ENCODE measurements at regions not wholly inside any gene's neighbourhood (a gene's known extent, or its start where the extent isn't known, plus 50 kb on each side); places are given as distances from the start of the nearest gene placed in this dataset.

- Histone ChIP-seq H3K9me3 (ENCODE audit: insufficient read depth, low read length) (no peaks in the 10 kb centered on the region), H2AFZ (ENCODE audit: low read depth, low read length, severe bottlenecking) (no peak overlapping the region), H4K20me1 (ENCODE audit: low read depth, low read length) (no peaks in the 10 kb centered on the region), H3K9ac (ENCODE audit: low read length) (no peak overlapping the region), H3F3A (ENCODE audit: insufficient read depth) (no peaks in the 10 kb centered on the region), H3K9me2 (replicated peaks; ENCODE audit: insufficient read depth, low read length) (no peaks in the 10 kb centered on the region), H3K4me3 (ENCODE audit: insufficient read depth, low read length, poor library complexity, severe bottlenecking) (no peak overlapping the region), H3K4me2 (ENCODE audit: low read depth, low read length, poor library complexity, severe bottlenecking) (no peak overlapping the region), H3K79me2 (ENCODE audit: insufficient read depth, low read length) (no peaks in the 10 kb centered on the region), H3K36me3 (ENCODE audit: low read length) (no peaks in the 10 kb centered on the region), H3K27me3 (ENCODE audit: low read length) (no peaks in the 10 kb centered on the region), H3K27ac (ENCODE audit: low read depth, low read length) (no peak overlapping the region)
- TF ChIP-seq, protein P1, sequence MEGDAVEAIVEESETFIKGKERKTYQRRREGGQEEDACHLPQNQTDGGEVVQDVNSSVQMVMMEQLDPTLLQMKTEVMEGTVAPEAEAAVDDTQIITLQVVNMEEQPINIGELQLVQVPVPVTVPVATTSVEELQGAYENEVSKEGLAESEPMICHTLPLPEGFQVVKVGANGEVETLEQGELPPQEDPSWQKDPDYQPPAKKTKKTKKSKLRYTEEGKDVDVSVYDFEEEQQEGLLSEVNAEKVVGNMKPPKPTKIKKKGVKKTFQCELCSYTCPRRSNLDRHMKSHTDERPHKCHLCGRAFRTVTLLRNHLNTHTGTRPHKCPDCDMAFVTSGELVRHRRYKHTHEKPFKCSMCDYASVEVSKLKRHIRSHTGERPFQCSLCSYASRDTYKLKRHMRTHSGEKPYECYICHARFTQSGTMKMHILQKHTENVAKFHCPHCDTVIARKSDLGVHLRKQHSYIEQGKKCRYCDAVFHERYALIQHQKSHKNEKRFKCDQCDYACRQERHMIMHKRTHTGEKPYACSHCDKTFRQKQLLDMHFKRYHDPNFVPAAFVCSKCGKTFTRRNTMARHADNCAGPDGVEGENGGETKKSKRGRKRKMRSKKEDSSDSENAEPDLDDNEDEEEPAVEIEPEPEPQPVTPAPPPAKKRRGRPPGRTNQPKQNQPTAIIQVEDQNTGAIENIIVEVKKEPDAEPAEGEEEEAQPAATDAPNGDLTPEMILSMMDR (IDR thresholded peaks at IDR 0.05; ENCODE audit: insufficient read depth, low read length, poor library complexity, severe bottlenecking) = no peak
- TF ChIP-seq EZH2phosphoT487 (conservative IDR thresholded peaks at IDR 0.05; ENCODE audit: low read length) = no peak
These were observed 303.4 kb downstream of the KCNC2 start for GRCh38 chr12:74906224-74906623.

GRCh38 chr12:74910831-74911230, 298.8 kb downstream of the KCNC2 start:
- H4K20me1 ChIP-seq (ENCODE audit: low read depth, low read length) = no peaks in the 10 kb centered on the region
- H3K79me2 ChIP-seq (ENCODE audit: insufficient read depth, low read length) = no peaks in the 10 kb centered on the region
- H2AFZ ChIP-seq (ENCODE audit: low read depth, low read length, severe bottlenecking) = no peak overlapping the region
- H3K27me3 ChIP-seq (ENCODE audit: low read length) = no peaks in the 10 kb centered on the region
- H3F3A ChIP-seq (ENCODE audit: insufficient read depth) = no peaks in the 10 kb centered on the region
- no peaks in the 10 kb centered on the region for H3K9me2 ChIP-seq (replicated peaks; ENCODE audit: insufficient read depth, low read length)
- no peak overlapping the region for H3K4me2 ChIP-seq (ENCODE audit: low read depth, low read length, poor library complexity, severe bottlenecking)
- H3K36me3 ChIP-seq (ENCODE audit: low read length) = no peaks in the 10 kb centered on the region
- TF ChIP-seq, protein P1 (IDR thresholded peaks at IDR 0.05; ENCODE audit: insufficient read depth, low read length, poor library complexity, severe bottlenecking) = no peak
- TF ChIP-seq EZH2phosphoT487 (conservative IDR thresholded peaks at IDR 0.05; ENCODE audit: low read length) = no peak
- no peak overlapping the region for H3K9ac ChIP-seq (ENCODE audit: low read length)
- no peak overlapping the region for H3K4me3 ChIP-seq (ENCODE audit: insufficient read depth, low read length, poor library complexity, severe bottlenecking)
- no peak overlapping the region for H3K27ac ChIP-seq (ENCODE audit: low read depth, low read length)
- H3K9me3 ChIP-seq (ENCODE audit: insufficient read depth, low read length) = no peaks in the 10 kb centered on the region

DNA sequence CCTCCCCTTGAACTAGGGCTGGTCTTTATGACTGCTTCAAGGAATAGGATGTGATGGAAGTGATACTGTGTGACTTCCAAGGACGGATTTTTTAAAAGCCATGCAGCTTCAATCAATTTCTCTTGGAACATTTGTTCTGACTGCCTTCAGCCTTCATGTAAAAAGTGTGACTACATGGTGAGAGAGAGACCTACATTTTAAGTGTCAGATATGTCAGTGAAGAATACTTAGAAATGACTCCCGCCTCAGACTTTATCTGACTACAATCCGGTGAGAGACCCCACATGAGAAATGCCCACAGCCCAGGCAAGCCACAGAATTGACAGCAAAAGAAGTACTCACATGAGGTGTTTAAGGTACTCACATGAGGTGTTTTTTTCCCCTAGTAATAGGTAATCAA, 295.3 kb downstream of the KCNC2 start:
- H3K9me3 ChIP-seq (ENCODE audit: insufficient read depth, low read length) = no peaks in the 10 kb centered on the region
- no peaks in the 10 kb centered on the region for H3K79me2 ChIP-seq (ENCODE audit: insufficient read depth, low read length)
- H3K27ac ChIP-seq (ENCODE audit: low read depth, low read length) = no peak overlapping the region
- no peak overlapping the region for H3K9ac ChIP-seq (ENCODE audit: low read length)
- no peak overlapping the region for H3K4me2 ChIP-seq (ENCODE audit: low read depth, low read length, poor library complexity, severe bottlenecking)
- TF ChIP-seq EZH2phosphoT487 (conservative IDR thresholded peaks at IDR 0.05; ENCODE audit: low read length) = no peak
- TF ChIP-seq, protein P1 (IDR thresholded peaks at IDR 0.05; ENCODE audit: insufficient read depth, low read length, poor library complexity, severe bottlenecking) = no peak
- H4K20me1 ChIP-seq (ENCODE audit: low read depth, low read length) = no peaks in the 10 kb centered on the region
- H3K27me3 ChIP-seq (ENCODE audit: low read length) = no peaks in the 10 kb centered on the region
- no peaks in the 10 kb centered on the region for H3K36me3 ChIP-seq (ENCODE audit: low read length)
- no peaks in the 10 kb centered on the region for H3F3A ChIP-seq (ENCODE audit: insufficient read depth)
- H2AFZ ChIP-seq (ENCODE audit: low read depth, low read length, severe bottlenecking) = no peak overlapping the region
- H3K9me2 ChIP-seq (replicated peaks; ENCODE audit: insufficient read depth, low read length) = no peaks in the 10 kb centered on the region
- no peak overlapping the region for H3K4me3 ChIP-seq (ENCODE audit: insufficient read depth, low read length, poor library complexity, severe bottlenecking)
